Activated CD8-positive, alpha-beta memory T cell treated with anti-CD3 and anti-CD28 coated beads, Interleukin-2, amount 10 ng/mL, durations not matched to agents 7 days and 5 days (primary cell): ENCODE measurements at regions not wholly inside any gene's neighbourhood (a gene's known extent, or its start where the extent isn't known, plus 50 kb on each side); places are given as distances from the start of the nearest gene placed in this dataset.

ENCODE experiments used
- ATAC-seq: fragments of 150-1000 bp; cut with Tn5 transposase; one replicate; pipeline ENCODE4 v1.10.0; 2021; ENCODE audit warnings: moderate library complexity
- CTCF ChIA-PET: fragments of 350-600 bp; sonication (Branson Sonifier 250); formaldehyde crosslinking; loops from one replicate; lab custom pipeline; 2021; ENCODE audit warnings: antibody characterized with exemption; lab: Charles Lee
- DNase-seq: peaks from one replicate; pipeline ENCODE4 v3.0.0-alpha.2; 2020
- H3K27ac Mint-ChIP-seq: one replicate; pipeline ENCODE4 v1.8.0; 2021; ENCODE audit warnings: mild to moderate bottlenecking, mixed read lengths
- H3K27me3 Mint-ChIP-seq: one replicate; pipeline ENCODE4 v1.8.0; 2021; ENCODE audit warnings: mixed read lengths
- H3K36me3 Mint-ChIP-seq: one replicate; pipeline ENCODE4 v1.8.0; 2021; ENCODE audit warnings: mild to moderate bottlenecking, mixed read lengths
- H3K4me1 Mint-ChIP-seq: one replicate; pipeline ENCODE4 v1.8.0; 2021; ENCODE audit warnings: mixed read lengths
- H3K4me3 Mint-ChIP-seq: one replicate; pipeline ENCODE4 v1.8.0; 2021; ENCODE audit warnings: mild to moderate bottlenecking, moderate library complexity, mixed read lengths
- H3K9me3 Mint-ChIP-seq: one replicate; pipeline ENCODE4 v1.8.0; 2022; ENCODE audit warnings: low read depth, mixed read lengths

GRCh38 chr2:49480520-49480919, 326.2 kb upstream of the FSHR start:
- H3K27me3 Mint-ChIP-seq: no peaks in the 10 kb centered on the region
- peaks cover 9% of the 10 kb centered on the region for H3K9me3 Mint-ChIP-seq
- ATAC-seq: no peak
- no peaks in the 10 kb centered on the region for H3K4me1 Mint-ChIP-seq
- no peak for DNase-seq
- H3K27ac Mint-ChIP-seq: no peak overlapping the region
- CTCF ChIA-PET: no interaction called here
- no peaks in the 10 kb centered on the region for H3K36me3 Mint-ChIP-seq
- H3K4me3 Mint-ChIP-seq: no peak overlapping the region

GRCh38 chr2:49465157-49465831, 311.0 kb upstream of the FSHR start:
- peaks cover 10% of the 10 kb centered on the region for H3K9me3 Mint-ChIP-seq
- no peaks in the 10 kb centered on the region for H3K27me3 Mint-ChIP-seq
- no peaks in the 10 kb centered on the region for H3K36me3 Mint-ChIP-seq
- H3K4me3 Mint-ChIP-seq: no peak overlapping the region
- H3K27ac Mint-ChIP-seq: no peak overlapping the region
- H3K4me1 Mint-ChIP-seq: no peaks in the 10 kb centered on the region
- CTCF ChIA-PET: no interaction called here
- DNase-seq: no peak
- no peak for ATAC-seq

GRCh38 chr2:49459314-49459993, 305.1 kb upstream of the FSHR start:
- H3K4me3 Mint-ChIP-seq: no peak overlapping the region
- no peaks in the 10 kb centered on the region for H3K4me1 Mint-ChIP-seq
- no peaks in the 10 kb centered on the region for H3K27me3 Mint-ChIP-seq
- peaks cover 2% of the 10 kb centered on the region for H3K9me3 Mint-ChIP-seq
- H3K36me3 Mint-ChIP-seq: no peaks in the 10 kb centered on the region
- H3K27ac Mint-ChIP-seq: no peak overlapping the region
- CTCF ChIA-PET: no interaction called here
- no peak for DNase-seq
- no peak for ATAC-seq

- ATAC-seq (no peak), DNase-seq (no peak)
- Mint-ChIP-seq H3K9me3 (peaks cover 6% of the 10 kb centered on the region), H3K27me3 (no peaks in the 10 kb centered on the region), H3K4me3 (no peak overlapping the region), H3K36me3 (no peaks in the 10 kb centered on the region), H3K27ac (no peak overlapping the region), H3K4me1 (no peaks in the 10 kb centered on the region)
- CTCF ChIA-PET: no interaction called here
Measured at GRCh38 chr2:49444005-49444404, 289.7 kb upstream of the FSHR start.

- no peaks in the 10 kb centered on the region for H3K27me3 Mint-ChIP-seq
- no peak overlapping the region for H3K4me3 Mint-ChIP-seq
- ATAC-seq (no peak), DNase-seq (no peak)
- H3K27ac Mint-ChIP-seq: no peak overlapping the region
- no peaks in the 10 kb centered on the region for H3K36me3 Mint-ChIP-seq
- CTCF ChIA-PET: no interaction called here
- H3K9me3 Mint-ChIP-seq: peaks cover 4% of the 10 kb centered on the region
- no peaks in the 10 kb centered on the region for H3K4me1 Mint-ChIP-seq
Measured at GRCh38 chr2:49426996-49427395, 272.7 kb upstream of the FSHR start.

GRCh38 chr2:49416252-49416651, 261.9 kb upstream of the FSHR start:
- DNase-seq: no peak
- ATAC-seq: no peak
- Mint-ChIP-seq H3K4me1 (no peaks in the 10 kb centered on the region), H3K4me3 (no peak overlapping the region), H3K27me3 (no peaks in the 10 kb centered on the region), H3K27ac (no peak overlapping the region), H3K9me3 (peaks cover 2% of the 10 kb centered on the region), H3K36me3 (no peaks in the 10 kb centered on the region)
- CTCF ChIA-PET: no interaction called here

GRCh38 chr2:49404108-49404507, 249.8 kb upstream of the FSHR start:
- CTCF ChIA-PET: no interaction called here
- Mint-ChIP-seq H3K36me3 (no peaks in the 10 kb centered on the region), H3K4me1 (no peaks in the 10 kb centered on the region), H3K27ac (no peak overlapping the region), H3K27me3 (no peaks in the 10 kb centered on the region), H3K4me3 (no peak overlapping the region), H3K9me3 (peaks cover 4% of the 10 kb centered on the region)
- DNase-seq (no peak), ATAC-seq (no peak)

- CTCF ChIA-PET: no interaction called here
- Mint-ChIP-seq H3K4me3 (no peak overlapping the region), H3K27ac (no peak overlapping the region), H3K9me3 (peaks cover 2% of the 10 kb centered on the region), H3K36me3 (no peaks in the 10 kb centered on the region), H3K4me1 (no peaks in the 10 kb centered on the region), H3K27me3 (no peaks in the 10 kb centered on the region)
- DNase-seq (no peak), ATAC-seq (no peak)
Measured at GRCh38 chr2:49403637-49404036, 249.3 kb upstream of the FSHR start.

- H3K4me3 Mint-ChIP-seq: no peak overlapping the region
- no peak overlapping the region for H3K27ac Mint-ChIP-seq
- ATAC-seq (no peak), DNase-seq (no peak)
- H3K4me1 Mint-ChIP-seq: no peaks in the 10 kb centered on the region
- no peaks in the 10 kb centered on the region for H3K36me3 Mint-ChIP-seq
- CTCF ChIA-PET: no interaction called here
- H3K27me3 Mint-ChIP-seq: no peaks in the 10 kb centered on the region
- H3K9me3 Mint-ChIP-seq: peaks cover 10% of the 10 kb centered on the region
Measured at GRCh38 chr2:49379406-49379805, 225.1 kb upstream of the FSHR start.

GRCh38 chr2:49371128-49371701, 216.9 kb upstream of the FSHR start:
- Mint-ChIP-seq H3K4me3 (no peak overlapping the region), H3K27me3 (no peaks in the 10 kb centered on the region), H3K4me1 (no peaks in the 10 kb centered on the region), H3K27ac (no peak overlapping the region), H3K36me3 (no peaks in the 10 kb centered on the region), H3K9me3 (peaks cover 3% of the 10 kb centered on the region)
- CTCF ChIA-PET: interaction anchor here (0.7 kb wide), 1 partner anchor 1569 kb away, joined by 3 read pairs; no protein-coding TSS in a partner anchor
- DNase-seq (no peak), ATAC-seq (no peak)

GRCh38 chr2:49369650-49370049, 215.3 kb upstream of the FSHR start:
- no peak overlapping the region for H3K27ac Mint-ChIP-seq
- H3K4me1 Mint-ChIP-seq: no peaks in the 10 kb centered on the region
- no peaks in the 10 kb centered on the region for H3K27me3 Mint-ChIP-seq
- DNase-seq: no peak
- no peak for ATAC-seq
- CTCF ChIA-PET: no interaction called here
- H3K4me3 Mint-ChIP-seq: no peak overlapping the region
- H3K9me3 Mint-ChIP-seq: peaks cover 3% of the 10 kb centered on the region
- no peaks in the 10 kb centered on the region for H3K36me3 Mint-ChIP-seq

GRCh38 chr2:49369101-49369500, 214.8 kb upstream of the FSHR start:
- H3K36me3 Mint-ChIP-seq: no peaks in the 10 kb centered on the region
- DNase-seq (no peak), ATAC-seq (no peak)
- CTCF ChIA-PET: no interaction called here
- H3K9me3 Mint-ChIP-seq: no peaks in the 10 kb centered on the region
- H3K27ac Mint-ChIP-seq: no peak overlapping the region
- no peaks in the 10 kb centered on the region for H3K27me3 Mint-ChIP-seq
- H3K4me1 Mint-ChIP-seq: no peaks in the 10 kb centered on the region
- H3K4me3 Mint-ChIP-seq: no peak overlapping the region

- CTCF ChIA-PET: interaction anchor here (0.7 kb wide), 1 partner anchor 78 kb away, joined by 3 read pairs; no protein-coding TSS in a partner anchor
- Mint-ChIP-seq H3K27ac (no peak overlapping the region), H3K36me3 (no peaks in the 10 kb centered on the region), H3K9me3 (no peaks in the 10 kb centered on the region), H3K4me3 (no peak overlapping the region), H3K27me3 (no peaks in the 10 kb centered on the region), H3K4me1 (no peaks in the 10 kb centered on the region)
- no peak for DNase-seq
- ATAC-seq: no peak
Measured at GRCh38 chr2:49367003-49367402, 212.7 kb upstream of the FSHR start.

- CTCF ChIA-PET: no interaction called here
- DNase-seq: no peak
- no peaks in the 10 kb centered on the region for H3K36me3 Mint-ChIP-seq
- no peak overlapping the region for H3K4me3 Mint-ChIP-seq
- peaks cover 16% of the 10 kb centered on the region for H3K9me3 Mint-ChIP-seq
- no peak overlapping the region for H3K27ac Mint-ChIP-seq
- H3K4me1 Mint-ChIP-seq: no peaks in the 10 kb centered on the region
- no peak for ATAC-seq
- H3K27me3 Mint-ChIP-seq: no peaks in the 10 kb centered on the region
Measured at GRCh38 chr2:49360407-49360767, 206.1 kb upstream of the FSHR start.
